Stimulated activated CD4-positive, alpha-beta T cell treated with anti-CD3 and anti-CD28 coated beads, Interleukin-1b, Interleukin-23, amount 100 ng/mL, for 48 hours (primary cell): ENCODE measurements at regions not wholly inside any gene's neighbourhood (a gene's known extent, or its start where the extent isn't known, plus 50 kb on each side); places are given as distances from the start of the nearest gene placed in this dataset.

ENCODE experiments used
- DNase-seq: peaks from one replicate; pipeline ENCODE4 v3.0.0-alpha.2; 2020

- DNase-seq, result no peak
Observed at GRCh38 chr17:72534265-72534664, 413.4 kb downstream of the SOX9 start.

- DNase-seq, result no peak
Observed at GRCh38 chr17:72534776-72535175, 414.0 kb downstream of the SOX9 start.

GRCh38 chr17:72535346-72535745, 414.5 kb downstream of the SOX9 start:
- no peak for DNase-seq

- DNase-seq, result no peak
Observed at GRCh38 chr17:72535779-72536178, 415.0 kb downstream of the SOX9 start.

- DNase-seq, result no peak
Observed at GRCh38 chr17:72536788-72537187, 416.0 kb downstream of the SOX9 start.

- DNase-seq, result no peak
Observed at GRCh38 chr17:72538443-72538842, 417.6 kb downstream of the SOX9 start.

- DNase-seq, result no peak
Observed at GRCh38 chr17:72538901-72539352, 418.1 kb downstream of the SOX9 start.

GRCh38 chr17:72539981-72540897, 419.4 kb downstream of the SOX9 start:
- DNase-seq, result peak; percentile 52

GRCh38 chr17:72542317-72542716, 421.5 kb downstream of the SOX9 start:
- no peak for DNase-seq

- DNase-seq, result no peak
Observed at GRCh38 chr17:72545766-72546165, 424.9 kb downstream of the SOX9 start.

GRCh38 chr17:72553051-72553755, 432.4 kb downstream of the SOX9 start:
- DNase-seq, result no peak

GRCh38 chr17:72554508-72554907, 433.7 kb downstream of the SOX9 start:
- DNase-seq, result no peak

- no peak for DNase-seq
Observed at GRCh38 chr17:72555052-72555451, 434.2 kb downstream of the SOX9 start.

GRCh38 chr17:72556944-72557826, 436.4 kb downstream of the SOX9 start:
- peak; percentile 59 for DNase-seq

GRCh38 chr17:72558971-72559476, 438.2 kb downstream of the SOX9 start:
- no peak for DNase-seq

GRCh38 chr17:72560303-72561247, 439.8 kb downstream of the SOX9 start:
- DNase-seq, result peak; percentile 32

GRCh38 chr17:72561266-72561665, 440.4 kb downstream of the SOX9 start:
- no peak for DNase-seq

- no peak for DNase-seq
Observed at GRCh38 chr17:72561680-72562079, 440.9 kb downstream of the SOX9 start.

GRCh38 chr17:72562615-72563188, 441.9 kb downstream of the SOX9 start:
- DNase-seq, result no peak

GRCh38 chr17:72563952-72564351, 443.1 kb downstream of the SOX9 start:
- no peak for DNase-seq

- DNase-seq, result no peak
Observed at GRCh38 chr17:72565006-72565405, 444.2 kb downstream of the SOX9 start.
